NCI-H748 treated with DMSO at 0.1 percent for 48 hours (cell line): ENCODE measurements at regions not wholly inside any gene's neighbourhood (a gene's known extent, or its start where the extent isn't known, plus 50 kb on each side); places are given as distances from the start of the nearest gene placed in this dataset.

Source experiments
- DNase-seq: peaks from one replicate; lab custom pipeline; 2025; lab: John Stamatoyannopoulos, UW

- no peak for DNase-seq
Observed at GRCh38 chr6:62670490-62671223, 384.6 kb upstream of the KHDRBS2 start.

- DNase-seq: no peak
Observed at GRCh38 chr6:62669831-62670230, 383.8 kb upstream of the KHDRBS2 start.

- no peak for DNase-seq
Observed at GRCh38 chr6:62652692-62653328, 366.8 kb upstream of the KHDRBS2 start.

- DNase-seq: no peak
Observed at GRCh38 chr6:62645274-62645673, 359.2 kb upstream of the KHDRBS2 start.

DNA sequence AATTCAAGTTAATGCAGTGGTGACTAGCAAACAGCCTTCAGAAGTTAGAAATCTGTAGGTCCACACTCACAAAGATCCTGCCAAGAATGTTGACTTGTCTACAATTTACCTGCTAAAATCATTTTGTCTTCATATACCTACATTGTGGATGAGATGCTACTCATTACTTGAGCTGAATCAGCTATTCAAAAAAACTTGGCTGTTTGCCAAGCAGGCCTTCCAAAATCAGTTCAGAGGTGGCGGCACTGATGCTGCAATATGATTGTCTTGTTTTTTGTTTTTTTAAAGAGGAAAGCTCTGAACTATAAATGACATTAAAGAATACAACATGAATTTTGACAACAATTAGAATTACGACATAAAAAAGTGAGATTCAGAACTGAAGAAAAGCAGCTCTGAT, 354.7 kb upstream of the KHDRBS2 start:
- no peak for DNase-seq

DNA sequence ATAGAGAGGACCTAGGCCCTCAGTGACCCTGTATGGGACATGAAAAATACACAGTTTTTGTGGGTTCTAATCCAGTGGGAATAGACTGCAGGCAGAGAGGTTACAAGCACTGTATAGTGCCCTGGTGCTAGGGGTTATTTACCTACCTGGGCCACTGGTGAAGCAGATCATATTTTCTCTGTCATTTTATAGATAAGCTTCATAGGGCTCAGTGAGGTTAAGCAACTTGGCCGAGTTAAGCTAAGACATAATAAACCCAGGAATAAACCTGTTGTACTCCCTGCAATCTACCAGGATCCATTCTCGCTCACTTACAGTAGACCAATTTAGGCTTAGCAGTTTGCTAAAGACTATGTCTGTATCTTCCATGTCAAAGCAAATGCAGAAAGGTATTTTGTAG, 340.6 kb upstream of the KHDRBS2 start:
- no peak for DNase-seq

DNA sequence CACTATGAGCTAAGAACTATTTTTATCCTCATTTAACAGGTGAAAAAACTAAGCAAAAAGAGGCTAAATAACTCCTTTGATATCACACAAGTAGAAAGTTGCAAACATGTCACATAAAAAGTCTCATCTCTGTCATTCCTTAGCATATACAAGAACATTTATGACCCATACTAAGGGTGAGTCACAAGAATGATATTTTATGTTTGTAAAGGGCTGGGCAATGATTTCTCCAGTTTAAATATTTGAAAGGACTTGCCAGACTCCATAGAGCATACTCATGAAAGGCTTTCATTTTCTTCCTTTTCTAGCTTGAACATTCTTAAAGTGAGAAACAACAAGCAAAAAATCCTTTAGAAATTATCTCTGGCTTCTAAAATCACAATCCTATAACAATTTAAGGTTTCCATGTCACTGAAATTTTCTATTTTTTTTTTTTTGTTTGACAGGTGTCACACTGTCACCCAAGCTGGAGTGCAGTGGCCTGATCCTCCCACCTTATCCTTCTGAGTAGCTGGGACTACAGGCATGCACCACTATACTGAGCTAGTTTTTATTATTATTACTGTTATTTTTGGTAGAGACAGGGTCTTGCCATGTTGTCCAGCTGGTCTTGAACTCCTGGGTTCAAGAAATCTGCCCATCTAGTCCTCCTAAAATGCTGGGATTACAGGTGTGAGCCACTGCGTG, 338.0 kb upstream of the KHDRBS2 start:
- no peak for DNase-seq

DNA sequence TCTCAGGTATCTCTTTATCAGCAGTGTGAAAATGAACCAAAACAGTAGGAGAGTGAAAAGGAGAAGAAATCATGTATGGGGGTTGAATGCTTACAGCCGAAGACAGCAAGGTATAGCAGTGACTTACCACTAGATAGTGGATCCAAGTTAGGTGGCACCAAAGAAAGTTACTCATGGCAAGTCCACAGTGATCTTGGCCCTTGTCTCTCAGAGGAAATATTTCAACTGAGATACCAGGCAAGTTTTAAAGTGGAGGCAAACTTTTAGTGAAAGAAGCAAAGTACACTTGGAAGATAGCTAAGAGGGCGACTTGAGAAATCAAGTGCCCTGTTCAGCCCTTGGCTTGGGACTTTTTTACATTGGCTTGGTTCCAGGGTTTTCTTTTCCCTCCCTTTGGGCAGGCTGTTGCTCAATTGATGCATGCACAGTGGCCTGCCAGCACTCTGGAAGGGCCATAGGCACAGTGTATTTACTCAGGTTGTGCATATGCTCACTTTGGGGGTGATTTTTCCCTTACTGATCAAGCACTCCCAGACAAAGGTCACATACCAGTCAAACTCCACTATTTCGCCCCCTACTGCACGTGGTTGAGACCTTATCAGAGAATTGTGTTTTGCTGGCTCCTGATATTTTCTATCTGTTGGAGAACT, 329.5 kb upstream of the KHDRBS2 start:
- no peak for DNase-seq

DNA sequence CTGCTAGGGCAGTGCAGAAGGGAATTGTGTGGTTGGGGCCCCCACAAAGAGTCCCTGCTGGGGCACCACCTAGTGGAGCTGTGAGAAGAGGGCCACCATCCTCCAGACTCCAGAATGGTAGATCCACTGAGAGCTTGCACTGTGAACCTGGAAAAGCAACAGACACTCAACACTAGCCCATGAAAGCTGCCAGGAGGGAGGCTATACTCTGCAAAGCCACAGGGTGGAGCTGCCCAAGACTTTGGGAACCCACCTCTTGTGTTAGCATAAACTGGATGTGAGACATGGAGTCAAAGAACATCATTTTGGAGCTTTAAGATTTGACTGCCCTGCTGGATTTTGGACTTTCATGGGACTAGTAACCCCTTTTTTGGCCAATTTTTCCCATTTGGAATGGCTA, 328.4 kb upstream of the KHDRBS2 start:
- DNase-seq: no peak

DNA sequence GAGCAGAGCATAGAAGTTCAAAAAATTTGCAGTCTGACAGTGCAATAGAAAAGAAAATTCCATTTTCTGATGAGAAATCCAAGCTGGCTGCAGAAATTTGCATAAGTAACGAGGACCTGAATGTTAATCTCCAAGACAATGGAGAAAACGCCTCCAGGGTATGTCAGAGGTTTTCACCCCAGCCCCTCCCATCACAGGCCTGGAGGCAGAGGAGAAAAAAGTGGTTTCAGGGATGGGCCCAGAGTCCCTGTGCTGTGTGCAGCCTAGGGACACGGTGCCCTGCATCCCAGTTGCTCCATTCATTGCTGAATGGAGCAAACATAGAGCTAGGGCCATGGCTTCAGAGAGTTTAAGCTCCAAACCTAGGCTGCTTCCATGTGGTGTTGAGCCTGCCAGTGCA, 327.9 kb upstream of the KHDRBS2 start:
- no peak for DNase-seq

GRCh38 chr6:62612471-62612870, 326.4 kb upstream of the KHDRBS2 start:
- no peak for DNase-seq

GRCh38 chr6:62570372-62570771, 284.3 kb upstream of the KHDRBS2 start:
- no peak for DNase-seq

DNA sequence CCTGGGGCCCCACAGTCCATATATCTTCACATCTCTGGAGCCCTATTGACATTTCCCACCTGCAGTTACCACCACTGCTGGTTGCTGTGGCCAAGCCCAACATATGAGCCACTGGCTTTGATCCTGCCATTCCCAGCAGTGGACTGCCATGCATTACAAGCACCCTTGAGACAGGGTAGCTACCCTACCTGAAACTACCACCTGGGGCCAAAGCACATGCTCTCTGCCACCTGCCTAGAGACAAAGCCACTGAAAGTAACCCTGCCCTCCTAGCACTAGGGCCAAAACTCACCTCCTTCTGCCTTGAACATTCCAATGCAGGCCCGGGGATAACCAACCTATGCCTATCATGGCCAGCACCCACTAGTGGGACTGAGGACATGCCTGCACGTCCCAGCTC, 255.5 kb upstream of the KHDRBS2 start:
- DNase-seq: no peak

GRCh38 chr6:62530985-62531384, 245.0 kb upstream of the KHDRBS2 start:
- no peak for DNase-seq

DNA sequence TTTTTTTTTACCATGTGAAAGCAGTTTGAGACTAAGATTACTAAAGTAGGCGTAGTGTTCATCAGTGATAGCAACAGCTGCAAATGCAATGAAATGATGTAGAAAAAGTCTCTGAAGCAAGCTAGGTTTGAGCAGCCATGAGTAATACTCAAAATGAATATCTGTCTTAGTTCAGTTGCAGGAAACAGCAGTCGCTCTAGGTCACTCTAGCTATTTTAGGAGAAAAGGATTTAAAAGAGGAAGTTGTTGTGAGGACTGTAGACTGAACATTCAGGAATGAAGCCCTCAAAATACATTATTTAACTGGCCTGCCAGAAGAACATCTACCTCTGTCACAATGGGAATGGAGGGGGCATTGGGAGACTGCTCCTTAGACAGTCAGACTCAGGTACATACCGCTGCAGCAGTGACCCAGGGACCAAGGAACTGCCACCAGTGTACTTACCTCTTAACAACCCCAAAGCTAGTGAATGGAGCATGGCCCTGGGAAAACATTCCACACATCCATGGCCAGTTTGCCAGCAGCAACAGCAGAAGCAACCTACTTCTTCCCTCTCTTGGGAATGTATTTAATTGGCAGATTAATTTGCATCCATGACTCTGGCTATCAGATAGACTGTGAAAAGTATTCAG, 243.0 kb upstream of the KHDRBS2 start:
- no peak for DNase-seq

DNA sequence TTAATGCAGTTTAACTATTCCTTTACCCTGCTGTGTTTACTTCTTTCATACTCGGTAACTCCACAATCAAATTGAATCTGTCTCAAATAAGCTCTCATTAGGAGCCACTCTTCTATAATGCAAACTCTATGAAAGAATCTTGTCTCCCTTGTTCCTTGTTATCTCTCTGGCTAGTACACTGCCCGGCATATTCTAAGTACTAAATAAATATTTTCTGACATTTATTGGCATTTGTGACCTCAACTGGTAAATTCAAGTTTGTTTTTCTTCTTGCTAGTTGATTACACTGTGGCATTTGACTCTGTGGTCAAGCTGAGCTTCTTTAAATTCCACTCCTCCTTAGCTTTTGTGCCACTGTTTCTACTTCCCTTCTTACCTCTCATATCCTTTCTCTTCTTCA, 237.6 kb upstream of the KHDRBS2 start:
- no peak for DNase-seq

DNA sequence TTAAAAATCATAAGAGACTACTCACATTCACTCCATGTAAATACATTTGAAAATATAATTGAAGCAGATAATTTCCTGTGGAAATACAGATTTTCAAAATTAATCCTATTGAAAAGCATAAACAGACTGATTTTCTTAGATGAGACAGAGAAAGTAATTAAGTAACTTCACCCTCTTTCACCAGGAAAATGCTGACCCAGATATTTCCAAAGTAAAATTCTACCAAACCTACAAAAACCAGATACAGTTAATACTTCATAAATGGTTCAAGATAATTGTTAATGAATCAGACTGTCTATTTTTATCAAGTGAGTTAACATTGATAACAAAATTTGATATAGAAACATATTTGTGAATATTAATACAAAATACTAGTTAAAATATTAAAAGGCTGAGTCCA, 233.5 kb upstream of the KHDRBS2 start:
- DNase-seq: no peak

- DNase-seq: no peak
Observed at GRCh38 chr6:62516291-62517141, 230.5 kb upstream of the KHDRBS2 start.

GRCh38 chr6:62492192-62492822, 206.3 kb upstream of the KHDRBS2 start:
- no peak for DNase-seq

- no peak for DNase-seq
Observed at GRCh38 chr6:62480544-62480943, 194.5 kb upstream of the KHDRBS2 start.

GRCh38 chr6:62479697-62480220, 193.7 kb upstream of the KHDRBS2 start:
- no peak for DNase-seq
